Osteoblast (primary cell): ENCODE measurements at regions not wholly inside any gene's neighbourhood (a gene's known extent, or its start where the extent isn't known, plus 50 kb on each side); places are given as distances from the start of the nearest gene placed in this dataset.

Experiments
- DNase-seq: peaks from one replicate; pipeline ENCODE4 v3.0.0; 2011; ENCODE audit warnings: low spot score, mixed read lengths; ENCODE audit not compliant: insufficient read length; ENCODE audit errors: missing footprints
- H2AFZ ChIP-seq: 2 replicates; pipeline ENCODE4 v1.6.0; 2011; ENCODE audit warnings: mild to moderate bottlenecking, low read length
- H3K27ac ChIP-seq: 2 replicates; pipeline ENCODE4 v1.5.1; 2011; ENCODE audit warnings: mild to moderate bottlenecking, low read depth, low read length, moderate library complexity
- H3K27me3 ChIP-seq: 2 replicates; pipeline ENCODE4 v1.6.0; 2012; ENCODE audit warnings: mild to moderate bottlenecking, control low read depth, inconsistent platforms, low read length, moderate library complexity; ENCODE audit not compliant: insufficient read depth
- H3K36me3 ChIP-seq: 2 replicates; pipeline ENCODE4 v1.5.1; 2011; ENCODE audit warnings: mild to moderate bottlenecking, low read length, control low read depth, moderate library complexity; ENCODE audit not compliant: insufficient read depth
- H3K4me1 ChIP-seq: 2 replicates; pipeline ENCODE4 v1.5.1; 2011; ENCODE audit warnings: mild to moderate bottlenecking, low read length, control low read depth, moderate library complexity; ENCODE audit not compliant: insufficient read depth
- H3K4me2 ChIP-seq: 2 replicates; pipeline ENCODE4 v1.6.0; 2011; ENCODE audit warnings: mild to moderate bottlenecking, low read length; ENCODE audit not compliant: insufficient read depth
- H3K4me3 ChIP-seq: fragments of 200-600 bp; sonication (generic); 3 replicates; pipeline ENCODE4 v1.5.1; 2012; ENCODE audit warnings: mild to moderate bottlenecking, low read length, inconsistent platforms; ENCODE audit not compliant: insufficient read depth
- H3K79me2 ChIP-seq: 2 replicates; pipeline ENCODE4 v1.6.0; 2012; ENCODE audit warnings: mild to moderate bottlenecking, low read length, control low read depth, inconsistent platforms; ENCODE audit not compliant: insufficient read depth
- H3K9me3 ChIP-seq: 2 replicates; pipeline ENCODE4 v1.5.1; 2011; ENCODE audit warnings: low read depth, low read length, control low read depth
- H4K20me1 ChIP-seq: 2 replicates; pipeline ENCODE4 v1.6.0; 2012; ENCODE audit warnings: mild to moderate bottlenecking, low read length, control low read depth; ENCODE audit not compliant: insufficient read depth
- CTCF ChIP-seq: IDR thresholded peaks from 2 replicates; pipeline ENCODE4 v1.5.1; 2011; ENCODE audit warnings: mild to moderate bottlenecking, low read depth, low read length, moderate library complexity; ENCODE audit errors: extremely low read depth

- no peak overlapping the region for H3K27ac ChIP-seq
- no peaks in the 10 kb centered on the region for H3K9me3 ChIP-seq
- no peak overlapping the region for H2AFZ ChIP-seq
- no peaks in the 10 kb centered on the region for H4K20me1 ChIP-seq
- no peaks in the 10 kb centered on the region for H3K27me3 ChIP-seq
- no peaks in the 10 kb centered on the region for H3K4me1 ChIP-seq
- no peaks in the 10 kb centered on the region for H3K36me3 ChIP-seq
- no peak overlapping the region for H3K4me3 ChIP-seq
- no peak overlapping the region for H3K4me2 ChIP-seq
- TF ChIP-seq CTCF = no peak
- DNase-seq = no peak
- H3K79me2 ChIP-seq = no peaks in the 10 kb centered on the region
These were observed 188.8 kb upstream of the ACTBL2 start for GRCh38 chr5:57671371-57671770.

- no peak overlapping the region for H3K4me3 ChIP-seq
- H3K9me3 ChIP-seq = no peaks in the 10 kb centered on the region
- peaks cover 5% of the 10 kb centered on the region for H3K4me1 ChIP-seq
- H2AFZ ChIP-seq = no peak overlapping the region
- no peak for TF ChIP-seq CTCF
- no peak overlapping the region for H3K27ac ChIP-seq
- H3K79me2 ChIP-seq = no peaks in the 10 kb centered on the region
- no peak overlapping the region for H3K4me2 ChIP-seq
- no peaks in the 10 kb centered on the region for H4K20me1 ChIP-seq
- no peaks in the 10 kb centered on the region for H3K36me3 ChIP-seq
- DNase-seq = no peak
- no peaks in the 10 kb centered on the region for H3K27me3 ChIP-seq
These were observed 184.0 kb upstream of the ACTBL2 start for GRCh38 chr5:57666582-57666981.

GRCh38 chr5:57665146-57665936 is 182.7 kb upstream of the ACTBL2 start:
- Histone ChIP-seq H3K9me3 (no peaks in the 10 kb centered on the region), H3K27me3 (no peaks in the 10 kb centered on the region), H4K20me1 (no peaks in the 10 kb centered on the region), H3K79me2 (no peaks in the 10 kb centered on the region), H3K27ac (no peak overlapping the region), H2AFZ (no peak overlapping the region), H3K4me2 (no peak overlapping the region), H3K4me3 (no peak overlapping the region), H3K36me3 (no peaks in the 10 kb centered on the region), H3K4me1 (peaks cover 5% of the 10 kb centered on the region)
- no peak for DNase-seq
- TF ChIP-seq CTCF = no peak

- TF ChIP-seq CTCF = no peak
- no peak overlapping the region for H3K27ac ChIP-seq
- no peaks in the 10 kb centered on the region for H3K79me2 ChIP-seq
- no peaks in the 10 kb centered on the region for H3K27me3 ChIP-seq
- no peaks in the 10 kb centered on the region for H3K9me3 ChIP-seq
- DNase-seq = no peak
- peaks cover 5% of the 10 kb centered on the region for H3K4me1 ChIP-seq
- no peak overlapping the region for H3K4me3 ChIP-seq
- H3K36me3 ChIP-seq = no peaks in the 10 kb centered on the region
- H4K20me1 ChIP-seq = no peaks in the 10 kb centered on the region
- no peak overlapping the region for H3K4me2 ChIP-seq
- no peak overlapping the region for H2AFZ ChIP-seq
These were observed 182.1 kb upstream of the ACTBL2 start for GRCh38 chr5:57664700-57665099.
